NCI-H146 treated with DMSO at 0.1 percent for 48 hours (cell line): ENCODE measurements at regions not wholly inside any gene's neighbourhood (a gene's known extent, or its start where the extent isn't known, plus 50 kb on each side); places are given as distances from the start of the nearest gene placed in this dataset.

Experiments
- DNase-seq: peaks from one replicate; lab custom pipeline; 2025; ENCODE audit not compliant: unreplicated experiment; lab: John Stamatoyannopoulos, UW

DNA sequence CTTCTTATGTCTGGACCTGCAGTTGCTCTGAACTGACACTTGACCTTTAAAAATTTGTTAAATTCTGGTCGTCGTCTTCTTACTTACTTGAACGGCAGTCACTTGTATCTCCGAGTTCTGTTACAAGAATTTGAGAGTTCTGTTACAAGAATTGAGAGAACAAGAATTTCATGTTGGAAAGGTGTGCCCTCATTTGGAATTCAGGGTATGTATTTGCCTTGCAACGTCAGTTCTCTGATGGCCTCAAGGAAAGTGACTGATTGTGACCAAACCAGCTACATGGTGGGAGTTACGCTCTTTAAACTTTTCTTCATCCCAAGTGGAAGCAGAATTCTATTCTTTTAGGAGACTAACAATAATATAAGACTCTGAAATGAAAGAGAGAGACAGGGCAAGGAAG lies 320.0 kb upstream of the TRIB2 start:
- DNase-seq = no peak

DNA sequence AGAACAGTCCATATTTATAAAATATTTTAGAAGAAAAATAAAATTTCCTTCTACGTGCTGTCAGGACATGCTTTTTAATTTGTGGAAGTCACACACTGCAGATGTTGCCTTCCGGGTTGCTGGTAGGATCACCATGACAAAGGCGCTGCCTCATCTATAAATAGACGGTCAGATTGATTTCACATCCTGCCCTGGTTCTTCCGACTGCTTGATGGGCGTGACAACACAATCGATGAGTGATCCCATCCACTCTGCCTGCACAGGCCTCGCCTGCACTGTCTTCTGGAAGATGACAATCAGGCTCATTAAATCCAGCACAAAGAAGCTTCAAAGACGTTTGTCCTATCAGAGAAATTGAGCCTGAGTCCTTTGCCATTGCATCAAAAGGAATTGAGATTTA lies 318.9 kb upstream of the TRIB2 start:
- DNase-seq = no peak

DNA sequence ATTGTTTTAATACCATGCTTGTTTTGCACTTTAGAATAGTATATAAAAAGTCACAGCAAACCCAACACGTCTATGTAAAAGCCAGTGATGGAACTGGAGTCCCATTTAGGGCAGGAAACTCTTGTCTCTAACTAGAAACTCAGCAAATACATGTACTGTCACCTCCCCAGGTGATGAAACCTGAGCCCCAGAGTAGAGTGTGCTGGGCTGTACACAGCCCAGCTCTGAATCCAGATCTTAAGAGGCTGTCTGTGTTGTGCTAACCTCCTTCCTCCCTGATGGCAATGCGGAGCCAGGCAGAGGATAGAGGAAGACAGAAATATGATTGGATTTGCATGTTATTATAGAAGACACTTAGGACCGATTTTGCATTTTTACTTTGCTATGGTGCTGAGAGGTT lies 317.5 kb upstream of the TRIB2 start:
- DNase-seq = no peak

DNA sequence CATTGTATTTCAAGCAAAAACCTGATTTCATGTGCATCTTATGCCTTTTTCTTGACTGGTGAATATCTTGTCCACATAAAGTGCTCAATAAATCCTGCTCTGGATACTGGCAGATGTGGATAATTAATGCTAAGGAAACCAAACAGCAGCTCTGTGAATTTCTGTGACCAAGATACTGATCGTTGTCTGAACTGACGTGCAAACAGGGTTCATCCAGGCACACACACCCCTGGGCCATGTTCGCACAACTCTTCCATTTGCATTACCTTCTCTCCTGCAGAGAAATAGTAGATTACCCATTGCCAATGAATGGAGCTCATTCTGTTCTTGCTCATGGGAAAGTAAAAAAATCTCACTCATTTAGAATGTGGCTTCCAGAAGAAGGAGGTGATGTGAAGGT lies 316.2 kb upstream of the TRIB2 start:
- DNase-seq = no peak

DNA sequence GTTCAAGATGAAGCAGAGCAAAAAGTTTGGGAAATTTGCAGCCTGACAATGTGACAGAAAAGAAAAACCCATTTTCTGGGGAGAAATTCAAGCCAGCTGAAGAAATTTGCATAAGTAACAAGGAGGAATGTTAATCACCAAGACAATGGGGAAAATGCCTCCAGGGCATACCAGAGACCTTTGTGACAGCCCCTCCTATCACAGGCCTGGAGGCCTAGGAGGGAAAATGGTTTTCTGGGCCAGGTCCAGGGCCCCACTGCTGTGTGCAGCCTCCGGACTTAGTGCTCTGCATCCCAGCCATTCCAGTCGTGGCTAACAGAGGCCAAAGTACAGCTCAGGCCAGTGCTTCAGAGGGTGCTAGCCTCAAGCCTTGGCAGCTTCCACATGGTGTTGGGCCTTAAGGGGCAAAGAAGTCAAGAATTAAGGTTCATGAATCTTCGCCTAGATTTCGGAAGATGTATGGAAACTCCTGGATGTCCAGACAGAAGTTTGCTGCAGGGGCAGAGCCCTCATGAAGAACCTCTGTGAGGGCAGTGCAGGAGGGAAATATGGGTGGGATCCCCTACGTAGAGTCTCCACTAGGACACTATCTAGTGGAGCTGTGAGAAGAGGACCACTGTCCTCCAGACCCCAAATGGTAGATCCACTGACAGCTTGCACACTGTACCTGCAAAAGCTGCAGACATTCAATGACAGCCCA lies 314.1 kb upstream of the TRIB2 start:
- no peak for DNase-seq

DNA sequence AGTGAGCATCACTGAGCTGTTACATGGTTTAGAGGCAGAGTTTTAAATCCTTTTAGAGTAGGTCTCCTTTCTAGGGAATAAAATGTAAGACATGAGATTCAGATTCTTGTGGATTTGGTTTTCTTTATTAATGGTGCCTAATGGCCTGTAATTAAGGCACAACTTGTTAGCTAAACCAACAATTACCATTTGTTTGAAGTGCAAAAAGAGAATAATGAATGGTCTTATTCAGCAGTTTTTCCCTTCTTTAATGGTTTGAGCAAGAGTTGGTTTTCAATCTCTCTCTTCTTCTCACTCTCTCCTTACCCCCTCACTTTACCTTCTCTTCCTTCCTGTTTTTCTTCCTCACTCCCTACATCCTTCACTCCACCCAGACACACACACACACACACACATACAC lies 312.2 kb upstream of the TRIB2 start:
- DNase-seq = no peak

DNA sequence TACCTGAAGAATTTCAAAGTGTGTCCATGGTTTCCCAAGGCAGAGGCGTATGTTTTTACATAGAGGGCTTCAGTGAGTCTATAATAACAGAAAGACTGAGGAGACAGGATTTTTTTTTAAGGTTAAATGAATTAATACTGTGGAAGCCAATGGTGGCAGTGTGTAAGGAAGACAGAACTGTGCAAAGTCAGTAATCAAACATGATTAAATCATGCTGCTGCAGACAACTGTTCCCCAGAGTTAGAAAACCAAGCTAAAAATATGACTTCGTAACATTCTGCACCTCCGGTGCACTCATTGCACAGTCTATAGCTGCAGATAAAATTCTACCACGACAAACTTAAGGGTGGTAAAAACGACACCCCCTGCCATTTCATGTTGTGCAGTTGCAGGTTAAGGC lies 309.6 kb upstream of the TRIB2 start:
- no peak for DNase-seq

DNA sequence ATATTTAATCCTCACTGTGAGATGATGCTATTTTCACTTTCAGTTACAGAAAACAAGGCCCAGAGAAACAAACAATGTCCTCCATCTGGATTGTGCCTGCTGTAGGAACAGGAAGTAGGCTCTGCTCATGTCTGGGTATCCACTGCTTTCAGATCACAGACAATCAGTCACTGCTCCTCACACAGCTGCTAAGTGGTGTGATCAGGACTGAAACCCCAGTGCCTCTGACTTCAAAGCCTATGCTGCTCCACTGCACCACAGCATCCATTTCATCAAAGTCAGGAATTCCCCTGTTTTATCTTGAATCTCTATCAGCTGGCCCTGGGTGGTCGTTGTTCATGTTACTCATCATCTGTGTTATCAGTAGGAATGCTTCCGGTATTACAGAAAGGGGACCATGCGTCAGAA lies 303.8 kb upstream of the TRIB2 start:
- DNase-seq = no peak

DNA sequence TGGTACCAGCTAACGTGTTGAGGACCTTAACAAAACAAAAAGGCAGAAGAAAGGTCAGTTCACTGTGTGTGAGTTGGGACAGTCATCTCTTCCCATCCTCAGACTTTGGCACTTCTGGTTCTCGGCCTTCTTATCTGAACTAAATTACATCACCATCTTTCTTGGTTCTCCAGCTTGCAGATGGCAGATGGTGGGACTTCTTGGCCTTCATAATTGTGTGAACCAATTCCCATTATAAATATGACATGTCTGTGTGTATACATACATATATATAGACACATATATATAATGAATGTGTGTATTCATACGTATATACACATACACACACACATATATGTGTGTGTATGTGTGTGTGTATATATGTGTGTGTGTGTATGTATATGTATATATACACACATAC lies 301.2 kb upstream of the TRIB2 start:
- DNase-seq = no peak

DNA sequence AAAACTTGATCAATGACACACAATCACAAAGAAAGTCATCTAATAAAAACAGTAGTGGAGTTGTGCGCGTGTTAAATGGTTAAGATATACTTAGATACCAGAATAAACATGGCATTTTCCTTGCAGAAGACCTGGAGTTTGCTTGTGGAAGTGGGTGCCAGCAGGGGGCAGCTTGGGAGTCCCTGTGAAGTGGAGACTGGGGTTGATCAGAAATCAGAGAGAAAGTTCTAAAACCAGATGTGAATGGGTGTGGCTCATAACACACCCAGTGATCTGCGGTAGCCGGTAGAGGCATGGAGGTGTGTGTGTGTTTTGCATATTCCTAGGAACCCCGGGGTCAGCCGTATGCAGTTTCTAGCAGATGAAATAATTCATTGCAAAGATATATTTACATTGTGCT lies 300.1 kb upstream of the TRIB2 start:
- DNase-seq = no peak

DNA sequence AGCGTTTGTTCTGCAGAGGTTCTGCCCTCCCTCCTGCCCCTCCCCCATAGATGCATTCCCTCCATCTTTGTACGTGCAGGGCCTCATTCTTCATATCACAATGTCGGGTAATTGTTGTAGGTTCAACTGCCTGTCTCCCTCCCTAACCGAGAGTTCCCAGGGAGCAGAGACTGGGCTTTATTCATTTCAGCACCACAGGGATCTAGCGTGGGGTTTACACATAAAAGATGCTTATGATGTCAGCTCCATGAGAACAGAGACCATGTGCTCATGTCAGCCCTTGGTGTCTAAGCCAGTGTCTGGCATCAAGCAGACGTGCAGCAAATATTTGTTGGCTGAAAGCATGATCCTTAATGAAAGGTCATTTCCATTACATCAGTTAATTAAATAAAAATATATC lies 298.9 kb upstream of the TRIB2 start:
- no peak for DNase-seq

DNA sequence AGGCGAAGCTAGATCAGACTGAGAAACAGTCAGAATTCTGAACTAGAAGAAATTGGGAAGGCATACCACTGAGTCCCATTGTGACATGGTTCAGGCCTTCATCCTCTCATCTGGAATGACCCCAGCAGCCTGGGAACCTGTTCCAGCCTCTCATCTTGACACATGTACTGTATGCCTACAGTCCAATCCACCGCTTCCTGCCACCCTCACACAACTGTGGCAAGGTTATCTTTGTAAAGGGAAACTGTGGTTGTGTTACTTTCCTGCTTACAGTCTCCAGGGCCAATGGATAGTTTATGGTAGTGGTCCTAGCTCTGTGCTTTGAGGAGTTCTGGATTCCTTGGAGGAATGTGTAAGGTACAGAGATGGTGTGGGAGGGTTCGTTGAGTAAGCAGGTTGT lies 296.9 kb upstream of the TRIB2 start:
- no peak for DNase-seq

DNA sequence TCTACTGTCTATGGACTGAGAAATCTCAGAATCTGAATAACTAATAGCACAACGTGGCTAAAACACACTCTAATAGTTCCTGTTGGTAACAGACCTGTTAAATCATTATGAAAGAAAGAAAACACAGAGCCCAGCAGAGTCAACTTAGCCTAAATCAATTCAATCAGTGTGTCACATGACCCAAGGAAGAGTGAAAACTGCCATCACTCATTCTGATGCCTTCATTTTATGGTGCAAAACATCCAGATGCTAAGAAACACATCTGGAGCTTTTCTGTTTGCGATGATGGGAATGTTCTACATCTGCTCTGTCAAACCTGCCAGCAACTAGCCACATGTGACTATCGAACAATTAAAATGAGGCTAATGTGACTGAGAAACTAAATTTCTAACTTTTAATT lies 295.7 kb upstream of the TRIB2 start:
- no peak for DNase-seq

DNA sequence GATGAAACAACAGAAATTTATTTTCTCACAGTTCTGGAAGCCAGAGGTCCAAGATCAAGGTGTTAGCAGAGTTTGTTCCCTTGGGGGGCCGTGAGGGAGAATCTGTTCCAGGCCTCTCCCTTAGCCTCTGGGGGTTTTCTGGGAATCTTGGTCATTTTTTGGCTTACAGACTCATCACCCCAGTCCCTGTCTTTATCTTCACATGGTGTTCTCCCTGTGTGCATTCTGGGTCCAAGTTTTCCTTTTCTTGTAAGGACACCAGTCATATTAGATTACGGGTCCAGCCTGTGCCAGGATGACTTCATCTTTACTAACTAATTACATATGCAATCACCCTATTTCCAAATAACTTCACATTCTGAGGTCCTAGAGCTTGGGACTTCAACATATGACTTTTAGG lies 292.5 kb upstream of the TRIB2 start:
- no peak for DNase-seq

DNA sequence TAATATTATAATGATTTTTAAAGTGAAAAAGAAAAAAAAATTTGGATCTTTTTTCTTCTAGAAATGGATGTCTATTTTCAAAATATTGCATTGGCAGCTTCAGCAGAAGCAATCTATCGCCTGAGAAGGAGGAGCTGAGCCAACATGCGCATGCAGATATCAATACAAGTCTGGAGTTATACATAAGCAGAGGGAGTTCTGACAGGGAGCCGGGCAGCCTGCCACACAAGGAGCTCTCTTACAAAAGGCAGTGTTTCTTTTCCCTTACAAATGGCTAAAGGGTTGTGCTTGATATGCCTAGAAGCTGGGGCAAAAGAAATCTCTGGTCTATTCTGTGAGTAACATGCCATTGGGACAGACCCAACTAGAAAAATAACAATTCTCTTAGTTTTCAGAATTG lies 291.9 kb upstream of the TRIB2 start:
- no peak for DNase-seq

DNA sequence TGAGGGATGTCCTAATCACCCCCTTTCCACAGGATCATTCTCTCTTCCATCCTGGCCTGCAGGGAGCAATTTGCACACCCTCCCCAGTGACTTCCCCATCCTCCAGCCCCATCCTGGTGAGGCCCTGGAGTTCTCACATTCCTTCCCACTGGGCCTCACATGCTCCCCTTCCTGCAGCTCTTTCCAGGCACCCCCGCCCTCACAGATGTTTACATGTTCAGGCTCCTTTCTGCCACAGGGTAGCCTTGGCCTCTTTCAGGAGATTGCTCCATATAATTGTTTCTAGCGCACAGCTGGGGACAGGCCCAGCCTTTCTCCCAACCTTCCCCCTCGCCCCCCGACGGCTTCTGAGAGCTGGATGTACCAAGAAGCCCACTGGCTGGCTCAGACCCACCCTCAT lies 288.4 kb upstream of the TRIB2 start:
- no peak for DNase-seq

DNA sequence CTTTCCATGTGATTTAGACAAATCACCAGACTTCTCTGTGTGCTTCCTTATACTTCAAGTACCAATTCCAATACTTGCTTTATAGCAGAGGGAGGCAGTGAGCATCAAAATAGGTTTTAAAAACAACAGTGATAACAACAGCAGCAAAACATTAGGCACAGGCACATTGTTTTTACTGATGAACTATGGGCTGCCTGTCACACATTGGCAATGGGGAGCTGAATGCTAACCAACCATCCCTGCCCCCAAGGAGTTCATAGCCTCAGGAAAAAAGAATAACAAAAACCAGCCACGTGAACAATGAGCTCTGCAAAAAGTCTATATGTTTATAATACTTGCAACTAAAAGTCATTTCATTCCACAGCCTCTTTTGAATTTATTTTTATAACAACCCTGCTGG lies 287.9 kb upstream of the TRIB2 start:
- DNase-seq = no peak

DNA sequence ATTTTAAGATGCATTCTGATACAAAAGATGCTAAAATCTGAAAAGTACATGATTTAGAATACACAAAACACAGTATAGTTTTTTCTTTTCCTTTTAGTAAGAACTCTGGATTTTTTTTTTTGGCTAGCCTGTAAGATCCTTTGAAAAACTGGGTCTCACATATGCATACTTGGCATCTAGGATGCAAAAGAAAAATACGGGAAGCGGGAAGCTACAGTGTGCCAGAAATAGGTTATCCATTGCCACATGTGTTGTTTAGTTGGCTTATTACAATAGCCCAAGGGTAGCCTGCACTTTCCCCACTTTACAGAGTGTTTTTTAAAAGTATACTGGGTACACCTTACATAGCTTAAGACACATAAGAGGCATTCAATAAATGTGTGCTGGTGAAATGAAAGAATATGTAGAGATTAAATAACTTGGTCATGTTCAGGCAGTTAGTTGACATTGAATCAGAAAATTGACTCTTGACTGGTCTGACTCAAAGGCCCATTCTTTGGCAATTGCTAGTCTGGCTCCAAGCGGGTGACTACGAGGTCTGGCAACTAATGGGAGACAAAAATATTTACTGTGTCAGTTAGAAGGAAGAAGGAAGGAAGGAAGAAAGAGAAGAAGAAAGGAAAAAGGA lies 286.8 kb upstream of the TRIB2 start:
- no peak for DNase-seq

DNA sequence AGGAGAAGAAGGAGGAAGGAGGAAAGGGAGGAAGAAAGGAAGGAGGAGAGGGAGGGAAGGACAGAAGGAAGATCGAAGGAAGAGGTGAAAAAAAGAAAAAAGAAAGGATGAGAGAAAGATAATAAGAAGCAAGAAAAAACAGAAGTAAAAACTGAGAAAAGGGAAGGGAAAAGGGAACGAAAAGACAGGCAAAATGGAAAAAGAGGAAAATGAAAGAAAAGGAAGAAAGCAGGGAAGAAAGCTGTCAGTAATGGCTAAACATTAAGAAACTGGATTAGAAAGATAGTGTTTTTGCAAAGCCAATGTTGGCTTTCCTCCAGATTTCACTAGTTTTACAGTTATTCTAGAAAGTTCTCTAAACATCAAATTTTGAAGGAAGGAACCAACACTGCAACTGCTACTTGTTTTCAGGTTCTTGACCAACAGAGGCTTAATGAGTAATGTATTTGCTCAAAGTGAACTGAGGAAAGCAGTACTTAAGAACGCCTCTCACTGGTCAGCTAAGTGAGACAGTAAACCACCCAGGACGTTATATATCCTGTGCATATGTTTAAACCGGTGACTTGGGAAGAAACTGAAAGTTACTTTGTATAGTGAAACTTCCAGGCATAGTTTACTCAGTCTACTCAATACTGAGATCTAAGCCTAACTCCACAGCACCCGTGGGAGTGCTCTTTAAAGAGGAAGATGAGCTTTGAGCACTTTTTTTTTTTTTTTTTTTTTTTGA lies 286.2 kb upstream of the TRIB2 start:
- no peak for DNase-seq

DNA sequence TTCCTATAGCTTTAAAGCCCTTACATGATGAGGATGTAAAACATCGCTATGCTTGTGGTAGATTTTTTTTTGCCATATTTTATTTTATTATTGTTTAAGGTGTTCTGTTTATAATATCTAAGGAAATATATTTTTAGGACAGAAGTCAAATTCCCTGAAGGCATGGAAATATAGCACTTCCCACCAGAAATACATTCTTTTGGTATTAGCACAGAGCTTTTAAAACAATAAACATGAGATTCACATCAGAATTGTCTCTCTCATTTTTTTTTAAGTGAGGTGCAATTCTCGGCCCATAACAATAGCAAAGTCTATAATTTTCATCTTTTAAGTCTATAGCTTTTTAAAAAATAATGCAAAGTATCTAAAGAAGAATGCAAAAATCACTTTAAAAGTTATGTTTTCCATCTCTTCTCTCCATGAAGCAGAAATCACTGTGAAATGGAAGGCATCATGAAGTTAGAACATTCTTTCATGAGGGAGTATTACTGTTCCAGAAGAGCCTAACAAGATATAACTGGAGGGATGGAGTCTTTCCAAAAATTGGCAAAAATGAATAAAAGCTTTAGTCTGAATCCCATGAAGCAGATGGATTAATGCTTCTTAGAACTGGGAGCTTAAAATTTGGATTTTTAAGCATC lies 283.6 kb upstream of the TRIB2 start:
- DNase-seq = no peak

DNA sequence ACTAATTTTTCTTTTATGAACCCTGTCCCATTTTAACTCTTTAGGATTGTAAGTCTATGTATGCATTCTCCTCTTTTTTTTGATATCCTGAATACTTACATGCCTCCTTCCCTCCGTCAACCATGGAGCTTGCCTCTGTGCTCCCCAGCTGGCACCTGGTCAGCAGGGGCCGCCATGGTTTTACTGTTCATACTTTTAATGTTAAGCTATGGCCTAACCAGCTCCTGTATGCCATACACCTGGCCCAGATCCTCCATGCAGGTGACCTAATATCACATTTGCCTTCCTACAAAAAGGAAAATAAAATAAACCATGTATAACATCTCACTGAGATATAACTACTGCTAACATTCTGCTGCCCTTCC lies 283.1 kb upstream of the TRIB2 start:
- DNase-seq = no peak

DNA sequence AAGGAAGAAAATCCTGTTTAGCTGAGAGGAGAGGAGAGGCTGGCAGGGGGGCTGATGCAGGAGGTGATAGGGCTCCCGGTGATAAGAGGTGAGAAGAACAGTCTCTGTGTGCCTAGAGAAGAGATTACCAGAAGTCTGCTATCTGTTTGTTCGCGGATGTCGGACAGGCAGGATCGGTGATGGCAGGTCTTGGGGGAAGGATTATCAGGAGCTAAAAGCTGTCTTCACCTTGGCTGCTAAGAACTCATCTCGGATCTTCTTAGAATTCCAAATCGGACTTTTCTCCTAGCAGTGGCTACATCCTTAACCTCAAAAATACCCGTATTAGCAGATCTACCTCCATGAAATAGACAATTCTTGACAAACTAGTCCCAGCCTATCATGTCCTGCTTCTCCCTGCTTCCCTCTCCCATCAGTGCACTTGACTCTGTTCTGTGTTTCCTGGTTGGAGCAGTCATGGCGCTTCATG lies 282.1 kb upstream of the TRIB2 start:
- no peak for DNase-seq
